Mesenchymal stem cell (in vitro differentiated cells and primary cell): ENCODE measurements at regions not wholly inside any gene's neighbourhood (a gene's known extent, or its start where the extent isn't known, plus 50 kb on each side); places are given as distances from the start of the nearest gene placed in this dataset.

Experiments used
- DNase-seq: peaks from one replicate; pipeline ENCODE4 v3.0.0-alpha.2; 2013
- H2AFZ ChIP-seq: one replicate; pipeline ENCODE4 v1.6.1; 2013; ENCODE audit warnings: low read depth, mild to moderate bottlenecking, control low read depth, inconsistent platforms, low read length, moderate library complexity
- H2AK5ac ChIP-seq: 2 replicates; pipeline ENCODE4 v1.6.1; 2013; ENCODE audit warnings: low read length, moderate library complexity, mild to moderate bottlenecking, inconsistent platforms; ENCODE audit not compliant: severe bottlenecking
- H2BK120ac ChIP-seq: one replicate; pipeline ENCODE4 v1.6.1; 2013; ENCODE audit warnings: low read depth, mild to moderate bottlenecking, inconsistent platforms, low read length, moderate library complexity
- H2BK12ac ChIP-seq, 2 experiments: one replicate each; pipeline ENCODE4 v1.6.1; 2013; ENCODE audit warnings: inconsistent platforms in 2 of 2, low read length in 2 of 2, mild to moderate bottlenecking in 2 of 2, moderate library complexity in 2 of 2, control low read depth in 1 of 2
- H2BK15ac ChIP-seq: one replicate; pipeline ENCODE4 v1.6.1; 2013; ENCODE audit warnings: mild to moderate bottlenecking, low read depth, inconsistent platforms; ENCODE audit not compliant: poor library complexity, severe bottlenecking
- H2BK5ac ChIP-seq: 2 replicates; pipeline ENCODE4 v1.6.1; 2013; ENCODE audit warnings: low read depth, mild to moderate bottlenecking, low read length, control low read depth, inconsistent platforms; ENCODE audit not compliant: poor library complexity, severe bottlenecking
- H3K14ac ChIP-seq, 2 experiments: one replicate each; pipeline ENCODE4 v1.6.1; 2013; ENCODE audit warnings: inconsistent platforms in 2 of 2, low read length in 2 of 2, control low read depth in 1 of 2, mild to moderate bottlenecking in 1 of 2, moderate library complexity in 1 of 2
- H3K18ac ChIP-seq, 2 experiments: one replicate each; pipeline ENCODE4 v1.6.1; 2013; ENCODE audit warnings: inconsistent platforms in 2 of 2, low read length in 2 of 2, control low read depth in 1 of 2, low read depth in 1 of 2, mild to moderate bottlenecking in 1 of 2
- H3K23ac ChIP-seq, 2 experiments: one replicate each; pipeline ENCODE4 v1.6.1; 2013; ENCODE audit warnings: inconsistent platforms in 2 of 2, low read length in 2 of 2, mild to moderate bottlenecking in 2 of 2, moderate library complexity in 2 of 2, control low read depth in 1 of 2
- H3K27ac ChIP-seq: 2 replicates; pipeline ENCODE4 v1.5.1; 2013; ENCODE audit warnings: mild to moderate bottlenecking, moderate library complexity, low read length, control low read depth, inconsistent platforms; ENCODE audit not compliant: poor library complexity, severe bottlenecking
- H3K27me3 ChIP-seq, 2 experiments: 2 replicates each; pipeline versions ENCODE4 v1.6.1 to v1.7.0; 2013; ENCODE audit warnings: low read length in 2 of 2, mild to moderate bottlenecking in 2 of 2, moderate library complexity in 2 of 2, control low read depth in 1 of 2, inconsistent platforms in 1 of 2; ENCODE audit not compliant: control insufficient read depth in 1 of 2, insufficient read depth in 1 of 2
- H3K36me3 ChIP-seq, 2 experiments: 2 replicates each; pipeline versions ENCODE4 v1.6.1 to v1.7.0; 2013; ENCODE audit warnings: low read length in 2 of 2, control low read depth in 1 of 2, inconsistent platforms in 1 of 2, low read depth in 1 of 2, mild to moderate bottlenecking in 1 of 2; ENCODE audit not compliant: insufficient read depth in 2 of 2, control insufficient read depth in 1 of 2
- H3K4ac ChIP-seq, 2 experiments: one replicate each; pipeline ENCODE4 v1.6.1; 2013; ENCODE audit warnings: inconsistent platforms in 2 of 2, low read length in 2 of 2, mild to moderate bottlenecking in 2 of 2, moderate library complexity in 2 of 2, control low read depth in 1 of 2, low read depth in 1 of 2
- H3K4me1 ChIP-seq: 2 replicates; pipeline ENCODE4 v1.6.1; 2013; ENCODE audit warnings: low read depth, low read length, control low read depth; ENCODE audit not compliant: control insufficient read depth, insufficient read depth
- H3K4me2 ChIP-seq: 2 replicates; pipeline ENCODE4 v1.6.1; 2013; ENCODE audit warnings: low read length, mild to moderate bottlenecking, inconsistent platforms; ENCODE audit not compliant: poor library complexity, severe bottlenecking
- H3K4me3 ChIP-seq, 2 experiments: 2 replicates each; pipeline versions ENCODE4 v1.5.1 to v1.7.0; 2013; ENCODE audit warnings: low read length in 2 of 2, mild to moderate bottlenecking in 2 of 2, control low read depth in 1 of 2, low read depth in 1 of 2; ENCODE audit not compliant: insufficient read depth in 1 of 2
- H3K79me1 ChIP-seq: replicated peaks from 2 replicates; pipeline ENCODE4 v1.6.1; 2013; ENCODE audit warnings: mild to moderate bottlenecking, control low read depth, low read length, inconsistent platforms; ENCODE audit not compliant: poor library complexity, severe bottlenecking
- H3K9ac ChIP-seq: 2 replicates; pipeline ENCODE4 v1.7.0; 2013; ENCODE audit warnings: mild to moderate bottlenecking, low read length, moderate library complexity
- H3K9me3 ChIP-seq: 2 replicates; pipeline ENCODE4 v1.7.0; 2013; ENCODE audit warnings: mild to moderate bottlenecking, low read length; ENCODE audit not compliant: control insufficient read depth
- H4K8ac ChIP-seq: one replicate; pipeline ENCODE4 v1.6.1; 2013; ENCODE audit warnings: inconsistent platforms, mild to moderate bottlenecking, low read length, moderate library complexity
- H4K91ac ChIP-seq: one replicate; pipeline ENCODE4 v1.6.1; 2013; ENCODE audit warnings: mild to moderate bottlenecking, low read length, inconsistent platforms
- WGBS: methylation state at CpG from one replicate; pipeline ENCODE4 v1.1.7; 2013; ENCODE audit warnings: mixed read lengths; 5-methylcytosine and 5-hydroxymethylcytosine counted together

- H3K4me3 ChIP-seq = no peak overlapping the region
- H3K27me3 ChIP-seq = no peaks in the 10 kb centered on the region
- no peak overlapping the region for H3K9ac ChIP-seq
- no peak overlapping the region for H2BK12ac ChIP-seq
- no peak overlapping the region for H2AFZ ChIP-seq
- no peaks in the 10 kb centered on the region for H3K79me1 ChIP-seq
- H3K14ac ChIP-seq = no peak overlapping the region
- H2BK120ac ChIP-seq = no peak overlapping the region
- H3K9me3 ChIP-seq = peaks cover 4% of the 10 kb centered on the region
- no peak overlapping the region for H4K8ac ChIP-seq
- H3K27ac ChIP-seq = no peak overlapping the region
- no peak overlapping the region for H2AK5ac ChIP-seq
- no CpG with 5 or more reads among the region's 1 CpG for WGBS
- H3K4me2 ChIP-seq = no peak overlapping the region
- no peak overlapping the region for H2BK5ac ChIP-seq
- no peaks in the 10 kb centered on the region for H3K4me1 ChIP-seq
- H3K18ac ChIP-seq = no peak overlapping the region
- H2BK15ac ChIP-seq = no peak overlapping the region
- no peak overlapping the region for H3K4ac ChIP-seq
- no peak for DNase-seq
- no peak overlapping the region for H3K23ac ChIP-seq
- H4K91ac ChIP-seq = no peak overlapping the region
- H3K36me3 ChIP-seq = no peaks in the 10 kb centered on the region
Observed at GRCh38 chr2:154556607-154557006, 141.9 kb upstream of the KCNJ3 start.

- WGBS = no CpG with 5 or more reads among the region's 2 CpGs
- H4K8ac ChIP-seq = no peak overlapping the region
- H3K27ac ChIP-seq = no peak overlapping the region
- no peak for DNase-seq
- H3K4me1 ChIP-seq = no peaks in the 10 kb centered on the region
- H2BK120ac ChIP-seq = no peak overlapping the region
- no peaks in the 10 kb centered on the region for H3K36me3 ChIP-seq
- H2BK15ac ChIP-seq = no peak overlapping the region
- no peak overlapping the region for H3K4me2 ChIP-seq
- H3K27me3 ChIP-seq = no peaks in the 10 kb centered on the region
- H3K18ac ChIP-seq = no peak overlapping the region
- H4K91ac ChIP-seq = no peak overlapping the region
- no peak overlapping the region for H3K4me3 ChIP-seq
- H2BK5ac ChIP-seq = no peak overlapping the region
- H2AFZ ChIP-seq = no peak overlapping the region
- no peak overlapping the region for H3K9ac ChIP-seq
- H2AK5ac ChIP-seq = no peak overlapping the region
- H3K23ac ChIP-seq = no peak overlapping the region
- H3K14ac ChIP-seq = no peak overlapping the region
- H3K79me1 ChIP-seq = no peaks in the 10 kb centered on the region
- no peak overlapping the region for H2BK12ac ChIP-seq
- no peak overlapping the region for H3K4ac ChIP-seq
- peaks cover 5% of the 10 kb centered on the region for H3K9me3 ChIP-seq
Observed at GRCh38 chr2:154557906-154558305, 140.6 kb upstream of the KCNJ3 start.

GRCh38 chr2:154565433-154565832 lies 133.1 kb upstream of the KCNJ3 start:
- Histone ChIP-seq H3K4me3 (no peak overlapping the region), H3K27me3 (no peaks in the 10 kb centered on the region), H3K9ac (no peak overlapping the region), H2BK12ac (no peak overlapping the region), H2BK120ac (no peak overlapping the region), H3K79me1 (no peaks in the 10 kb centered on the region), H3K27ac (no peak overlapping the region), H3K14ac (no peak overlapping the region), H2AK5ac (no peak overlapping the region), H2AFZ (no peak overlapping the region), H2BK15ac (no peak overlapping the region), H3K4ac (no peak overlapping the region), H3K18ac (no peak overlapping the region), H4K8ac (no peak overlapping the region), H3K9me3 (peaks cover 21% of the 10 kb centered on the region), H3K36me3 (no peaks in the 10 kb centered on the region), H3K4me2 (no peak overlapping the region), H3K4me1 (no peaks in the 10 kb centered on the region), H2BK5ac (no peak overlapping the region), H4K91ac (no peak overlapping the region), H3K23ac (no peak overlapping the region)
- DNase-seq = no peak
- 88% methylated on average over 1 of the region's 2 CpGs for WGBS

- Histone ChIP-seq H3K23ac (no peak overlapping the region), H2AK5ac (no peak overlapping the region), H2BK5ac (no peak overlapping the region), H3K36me3 (no peaks in the 10 kb centered on the region), H2BK15ac (no peak overlapping the region), H4K91ac (no peak overlapping the region), H4K8ac (no peak overlapping the region), H3K27me3 (no peaks in the 10 kb centered on the region), H3K4me2 (no peak overlapping the region), H2BK120ac (no peak overlapping the region), H3K4me1 (no peaks in the 10 kb centered on the region), H3K4ac (no peak overlapping the region), H3K79me1 (no peaks in the 10 kb centered on the region), H3K4me3 (no peak overlapping the region), H3K18ac (no peak overlapping the region), H3K9ac (no peak overlapping the region), H3K14ac (no peak overlapping the region), H2BK12ac (no peak overlapping the region), H3K9me3 (peaks cover 17% of the 10 kb centered on the region), H2AFZ (no peak overlapping the region), H3K27ac (no peak overlapping the region)
- no peak for DNase-seq
- WGBS = 14% methylated on average over 1 of the region's 1 CpG
Observed at GRCh38 chr2:154568413-154568812, 130.1 kb upstream of the KCNJ3 start.
